K562 (cell line): ENCODE measurements at regions not wholly inside any gene's neighbourhood (a gene's known extent, or its start where the extent isn't known, plus 50 kb on each side); places are given as distances from the start of the nearest gene placed in this dataset.

ENCODE experiments used
- ATAC-seq: fragments of 200-7000 bp; cut with Tn5 transposase; 3 replicates; pipeline ENCODE4 v1.9.1; 2020; ENCODE audit warnings: moderate library complexity
- BruUV-seq: library from RNA; stranded (reverse); fragments of 400-500 nt; replicated peaks from 2 replicates; lab custom pipeline; 2021; lab: Mats Ljungman, UMichigan
- CTCF ChIA-PET: fragments of 300-600 bp; formaldehyde crosslinking; extraction: SDS; loops from one replicate; lab custom pipeline; 2021; ENCODE audit warnings: low intra/inter-chr PET ratio; lab: Yijun Ruan, JAX
- POLR2A ChIA-PET: fragments of 300-600, 350-650 bp; sonication (Branson Sonifier 250); formaldehyde crosslinking; extraction: SDS; loops from one replicate; lab custom pipeline; 2021; ENCODE audit warnings: antibody characterized with exemption, inconsistent platforms; lab: Yijun Ruan, JAX
- DNase-seq, 4 experiments: peaks; one replicate each; pipeline versions ENCODE4 v3.0.0 to v3.0.0-alpha.2; 2011 to 2018; ENCODE audit warnings: low spot score in 3 of 4, mixed read lengths in 3 of 4; ENCODE audit errors: extremely low read depth in 1 of 4
- FAIRE-seq: peaks from 2 replicates; lab custom pipeline; 2011; peaks lifted over from hg19 to GRCh38; lab: Jason Lieb, UNC
- H2AFZ ChIP-seq: 2 replicates; pipeline ENCODE4 v1.6.0; 2011; ENCODE audit warnings: low read depth, low read length, control low read depth, inconsistent platforms
- H3K27ac ChIP-seq: fragments of 200-600 bp; 3 replicates; pipeline ENCODE4 v1.8.0; 2011; ENCODE audit warnings: low read depth, mild to moderate bottlenecking, control low read depth, inconsistent platforms, low read length, moderate library complexity, mixed read lengths; ENCODE audit errors: extremely low read depth
- H3K27me3 ChIP-seq, 2 experiments: fragments of 300-600 bp in 1 of 2; 2 replicates in 1 of 2; 3 replicates in 1 of 2; pipeline versions ENCODE4 v1.6.0 to v1.8.0; 2011; ENCODE audit warnings: inconsistent platforms in 2 of 2, low read length in 2 of 2, mild to moderate bottlenecking in 1 of 2, mixed read lengths in 1 of 2, moderate library complexity in 1 of 2; ENCODE audit not compliant: control insufficient read depth in 2 of 2, insufficient read depth in 2 of 2
- H3K36me3 ChIP-seq: fragments of 300-600 bp; 3 replicates; pipeline ENCODE4 v1.8.0; 2011; ENCODE audit warnings: mild to moderate bottlenecking, low read length, inconsistent platforms; ENCODE audit not compliant: control insufficient read depth, insufficient read depth
- H3K4me1 ChIP-seq, 2 experiments: fragments of 200-600 bp in 1 of 2; replicated peaks in 1 of 2; 2 replicates in 1 of 2; 3 replicates in 1 of 2; pipeline versions ENCODE4 v1.5.1 to v1.8.0; 2011; ENCODE audit warnings: inconsistent platforms in 2 of 2, low read length in 2 of 2, mild to moderate bottlenecking in 1 of 2, mixed read lengths in 1 of 2, moderate library complexity in 1 of 2; ENCODE audit not compliant: control insufficient read depth in 2 of 2, insufficient read depth in 2 of 2
- H3K4me2 ChIP-seq: 2 replicates; pipeline ENCODE4 v1.6.1; 2011; ENCODE audit warnings: low read length, control low read depth, inconsistent platforms, mixed read lengths; ENCODE audit not compliant: insufficient read depth
- H3K4me3 ChIP-seq: fragments of 200-600 bp; sonication (generic), shearing (Covaris generic); 2 replicates; pipeline ENCODE4 v1.5.1; 2016; ENCODE audit warnings: control low read depth, inconsistent platforms
- H3K79me2 ChIP-seq: fragments of 200-600 bp; 3 replicates; pipeline ENCODE4 v1.8.0; 2011; ENCODE audit warnings: low read length, inconsistent platforms; ENCODE audit not compliant: control insufficient read depth, insufficient read depth
- H3K9ac ChIP-seq, 2 experiments: 2 replicates each; pipeline versions ENCODE4 v1.6.0 to v1.6.1; 2011; ENCODE audit warnings: low read depth in 2 of 2, low read length in 2 of 2, control low read depth in 1 of 2, inconsistent platforms in 1 of 2, mild to moderate bottlenecking in 1 of 2, mixed read lengths in 1 of 2; ENCODE audit not compliant: insufficient read depth in 1 of 2
- H3K9me1 ChIP-seq: one replicate; pipeline ENCODE4 v1.6.0; 2011; ENCODE audit warnings: inconsistent platforms, mild to moderate bottlenecking, low read length, moderate library complexity; ENCODE audit not compliant: control insufficient read depth, insufficient read depth
- H3K9me3 ChIP-seq: replicated peaks from 2 replicates; pipeline ENCODE4 v1.5.1; 2011; ENCODE audit warnings: low read depth, low read length, inconsistent platforms; ENCODE audit not compliant: control insufficient read depth, insufficient read depth
- H4K20me1 ChIP-seq: replicated peaks from 2 replicates; pipeline ENCODE4 v1.6.1; 2011; ENCODE audit warnings: low read length, inconsistent platforms, mixed read lengths; ENCODE audit not compliant: control insufficient read depth, insufficient read depth
- C11orf30 ChIP-seq: fragments of 450-650 bp; IDR thresholded peaks from 2 replicates; pipeline ENCODE4 v1.6.1; 2016; ENCODE audit warnings: low read depth, mild to moderate bottlenecking
- EGR1 ChIP-seq: fragments of 450-650 bp; conservative IDR thresholded peaks from 2 replicates; pipeline ENCODE4 v1.6.1; 2017; ENCODE audit warnings: mild to moderate bottlenecking
- HOXB6 ChIP-seq: fragments of 250-450 bp; sonication (Bioruptor Pico); IDR thresholded peaks from 2 replicates; pipeline ENCODE4 v1.5.1; 2022; ENCODE audit warnings: mild to moderate bottlenecking, borderline replicate concordance
- ZEB2 ChIP-seq: fragments of 450-650 bp; IDR thresholded peaks from 2 replicates; pipeline ENCODE4 v1.6.1; 2016
- ZNF589 ChIP-seq: fragments of 200-800 bp; sonication (Bioruptor generic); IDR thresholded peaks from 2 replicates; pipeline ENCODE4 v1.6.1; 2016; ENCODE audit warnings: low read depth, missing genetic modification characterization, missing compliant biosample characterization
- ZNF699 ChIP-seq: fragments of 250-450 bp; sonication (Bioruptor Pico); IDR thresholded peaks from 2 replicates; pipeline ENCODE4 v1.8.0; 2021; ENCODE audit warnings: mild to moderate bottlenecking, moderate library complexity; ENCODE audit not compliant: insufficient replicate concordance
- WGBS: fragments of 100-300 bp; shearing (Covaris generic); methylation state at CpG from one replicate; pipeline ENCODE4 v1.1.6; 2016; ENCODE audit warnings: low coverage, mixed read lengths; ENCODE audit not compliant: insufficient coverage; ENCODE audit errors: missing lambda C conversion rate; 5-methylcytosine and 5-hydroxymethylcytosine counted together
- in situ Hi-C: fragments of 300-500 bp; cut with MboI; formaldehyde crosslinking; loops from 4 replicates; pipeline ENCODE4 v1.15.0; 2018; ENCODE audit warnings: inconsistent platforms, mixed read lengths
- intact Hi-C: fragments of 100-400 bp; cut with micrococcal nuclease; formaldehyde crosslinking; loops from 2 replicates; pipeline ENCODE4 v1.14.2; 2022
- TF ChIP-seq, protein P1 (sequence below): fragments of 250-450 bp; sonication (Bioruptor Pico); IDR thresholded peaks from 2 replicates; pipeline ENCODE4 v1.8.0; 2021; ENCODE audit warnings: moderate library complexity, mild to moderate bottlenecking, inconsistent platforms
- TF ChIP-seq, protein P2 (sequence below), 3 experiments: fragments of 200-800 bp in 1 of 3; fragments of 250-450 bp in 1 of 3; fragments of 450-650 bp in 1 of 3; sonication (Bioruptor Pico) in 1 of 3; sonication (Bioruptor generic) in 1 of 3; formaldehyde crosslinking in 1 of 3; IDR thresholded peaks; 2 replicates each; pipeline versions ENCODE4 v1.6.1 to v1.8.0; 2016 to 2022; ENCODE audit warnings: mild to moderate bottlenecking in 2 of 3, missing genetic modification characterization in 2 of 3, missing compliant biosample characterization in 1 of 3, moderate library complexity in 1 of 3

DNA sequence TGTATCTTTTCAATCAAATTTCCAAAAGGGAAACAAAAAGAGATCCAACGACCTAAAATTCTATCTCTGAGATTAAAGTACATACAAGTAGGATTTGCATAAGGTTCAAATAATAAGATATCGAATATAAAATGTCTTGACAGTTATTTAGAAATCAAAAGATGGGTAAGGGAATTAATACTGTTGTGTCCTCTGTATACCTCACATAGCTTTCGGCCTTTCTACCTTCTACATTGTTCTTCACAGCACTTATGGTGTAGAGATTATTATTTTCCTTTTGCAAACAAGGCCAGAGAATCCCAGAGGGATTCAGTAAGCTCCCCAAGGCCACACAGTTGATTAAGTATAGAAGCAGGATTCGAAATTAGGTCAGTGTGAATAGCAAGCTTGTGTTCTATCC lies 403.6 kb downstream of the SPRY2 start:
- no peak for TF ChIP-seq ZEB2
- no peak for TF ChIP-seq HOXB6 (CRISPR knock-in tag)
- TF ChIP-seq ZNF589 (CRISPR knock-in tag): no peak
- TF ChIP-seq, protein P1, sequence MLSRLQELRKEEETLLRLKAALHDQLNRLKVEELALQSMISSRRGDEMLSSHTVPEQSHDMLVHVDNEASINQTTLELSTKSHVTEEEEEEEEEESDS (CRISPR knock-in tag): no peak
- no peak for TF ChIP-seq C11orf30
- TF ChIP-seq EGR1: no peak
- no peak for TF ChIP-seq ZNF699 (CRISPR knock-in tag)
- TF ChIP-seq, protein P2, sequence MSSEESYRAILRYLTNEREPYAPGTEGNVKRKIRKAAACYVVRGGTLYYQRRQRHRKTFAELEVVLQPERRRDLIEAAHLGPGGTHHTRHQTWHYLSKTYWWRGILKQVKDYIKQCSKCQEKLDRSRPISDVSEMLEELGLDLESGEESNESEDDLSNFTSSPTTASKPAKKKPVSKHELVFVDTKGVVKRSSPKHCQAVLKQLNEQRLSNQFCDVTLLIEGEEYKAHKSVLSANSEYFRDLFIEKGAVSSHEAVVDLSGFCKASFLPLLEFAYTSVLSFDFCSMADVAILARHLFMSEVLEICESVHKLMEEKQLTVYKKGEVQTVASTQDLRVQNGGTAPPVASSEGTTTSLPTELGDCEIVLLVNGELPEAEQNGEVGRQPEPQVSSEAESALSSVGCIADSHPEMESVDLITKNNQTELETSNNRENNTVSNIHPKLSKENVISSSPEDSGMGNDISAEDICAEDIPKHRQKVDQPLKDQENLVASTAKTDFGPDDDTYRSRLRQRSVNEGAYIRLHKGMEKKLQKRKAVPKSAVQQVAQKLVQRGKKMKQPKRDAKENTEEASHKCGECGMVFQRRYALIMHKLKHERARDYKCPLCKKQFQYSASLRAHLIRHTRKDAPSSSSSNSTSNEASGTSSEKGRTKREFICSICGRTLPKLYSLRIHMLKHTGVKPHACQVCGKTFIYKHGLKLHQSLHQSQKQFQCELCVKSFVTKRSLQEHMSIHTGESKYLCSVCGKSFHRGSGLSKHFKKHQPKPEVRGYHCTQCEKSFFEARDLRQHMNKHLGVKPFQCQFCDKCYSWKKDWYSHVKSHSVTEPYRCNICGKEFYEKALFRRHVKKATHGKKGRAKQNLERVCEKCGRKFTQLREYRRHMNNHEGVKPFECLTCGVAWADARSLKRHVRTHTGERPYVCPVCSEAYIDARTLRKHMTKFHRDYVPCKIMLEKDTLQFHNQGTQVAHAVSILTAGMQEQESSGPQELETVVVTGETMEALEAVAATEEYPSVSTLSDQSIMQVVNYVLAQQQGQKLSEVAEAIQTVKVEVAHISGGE (CRISPR knock-in tag; IDR thresholded peaks at IDR 0.05): no peak
- H4K20me1 ChIP-seq: no peaks in the 10 kb centered on the region
- intact Hi-C loops: no loop called here
- CTCF ChIA-PET: no interaction called here
- in situ Hi-C loops: no loop called here
- no peak overlapping the region for H3K4me3 ChIP-seq
- no peak for FAIRE-seq
- H3K36me3 ChIP-seq: no peaks in the 10 kb centered on the region
- DNase-seq: no peak
- H2AFZ ChIP-seq: no peak overlapping the region
- 0% methylated on average over 4 of the region's 4 CpGs for WGBS
- POLR2A ChIA-PET: interaction anchor here (0.8 kb wide), 1 partner anchor 22 kb away, joined by 3 read pairs; no protein-coding TSS in a partner anchor
- no peaks in the 10 kb centered on the region for H3K27me3 ChIP-seq
- H3K9me3 ChIP-seq: no peaks in the 10 kb centered on the region
- no peak overlapping the region for H3K9ac ChIP-seq
- no peak overlapping the region for H3K4me2 ChIP-seq
- no peaks in the 10 kb centered on the region for H3K9me1 ChIP-seq
- H3K79me2 ChIP-seq: no peaks in the 10 kb centered on the region
- H3K4me1 ChIP-seq: no peaks in the 10 kb centered on the region
- no TSS peak for BruUV-seq
- no peak for ATAC-seq
- H3K27ac ChIP-seq: no peak overlapping the region
